ENCODE measurements at regions not wholly inside any gene's neighbourhood (a gene's known extent, or its start where the extent isn't known, plus 50 kb on each side); places are given as distances from the start of the nearest gene placed in this dataset.

GRCh38 chr1:22313321-22313720 is 138.3 kb upstream of the ZBTB40 start:
- Histone ChIP-seq H3K4me3 (ENCODE audit: low read length) (no peak overlapping the region), H3K27me3 (ENCODE audit: low read length) (no peaks in the 10 kb centered on the region), H3K9ac (ENCODE audit: low read length) (no peak overlapping the region), H3K36me3 (ENCODE audit: insufficient read depth, low read length) (no peaks in the 10 kb centered on the region), H3K4me1 (ENCODE audit: low read length) (no peaks in the 10 kb centered on the region), H3K4me2 (ENCODE audit: low read depth, low read length, poor library complexity, severe bottlenecking) (no peak overlapping the region), H2AFZ (ENCODE audit: low read length) (no peak overlapping the region), H3K79me2 (ENCODE audit: low read length) (no peaks in the 10 kb centered on the region), H3K9me3 (ENCODE audit: low read length) (no peaks in the 10 kb centered on the region), H4K20me1 (ENCODE audit: insufficient read depth, low read depth, low read length) (no peaks in the 10 kb centered on the region), H3K27ac (ENCODE audit: low read length) (no peak overlapping the region), H3K9me2 (replicated peaks; ENCODE audit: insufficient read depth, low read length) (no peaks in the 10 kb centered on the region)
- no peak for DNase-seq

- Histone ChIP-seq H3K4me1 (ENCODE audit: low read length) (no peaks in the 10 kb centered on the region), H3K27ac (ENCODE audit: low read length) (no peak overlapping the region), H3K79me2 (ENCODE audit: low read length) (no peaks in the 10 kb centered on the region), H3K27me3 (ENCODE audit: low read length) (no peaks in the 10 kb centered on the region), H3K9me2 (replicated peaks; ENCODE audit: insufficient read depth, low read length) (no peaks in the 10 kb centered on the region), H2AFZ (ENCODE audit: low read length) (no peak overlapping the region), H3K4me3 (ENCODE audit: low read length) (no peak overlapping the region), H4K20me1 (ENCODE audit: insufficient read depth, low read depth, low read length) (no peaks in the 10 kb centered on the region), H3K9me3 (ENCODE audit: low read length) (no peaks in the 10 kb centered on the region), H3K9ac (ENCODE audit: low read length) (no peak overlapping the region), H3K4me2 (ENCODE audit: low read depth, low read length, poor library complexity, severe bottlenecking) (no peak overlapping the region), H3K36me3 (ENCODE audit: insufficient read depth, low read length) (no peaks in the 10 kb centered on the region)
- DNase-seq = no peak
Observed at GRCh38 chr1:22314706-22315105, 136.9 kb upstream of the ZBTB40 start.

- H3K9me3 ChIP-seq (ENCODE audit: low read length) = no peaks in the 10 kb centered on the region
- no peak for DNase-seq
- H3K27ac ChIP-seq (ENCODE audit: low read length) = no peak overlapping the region
- H3K9me2 ChIP-seq (replicated peaks; ENCODE audit: insufficient read depth, low read length) = no peaks in the 10 kb centered on the region
- no peaks in the 10 kb centered on the region for H3K79me2 ChIP-seq (ENCODE audit: low read length)
- H3K27me3 ChIP-seq (ENCODE audit: low read length) = no peaks in the 10 kb centered on the region
- H4K20me1 ChIP-seq (ENCODE audit: insufficient read depth, low read depth, low read length) = no peaks in the 10 kb centered on the region
- H3K9ac ChIP-seq (ENCODE audit: low read length) = no peak overlapping the region
- H3K36me3 ChIP-seq (ENCODE audit: insufficient read depth, low read length) = no peaks in the 10 kb centered on the region
- H2AFZ ChIP-seq (ENCODE audit: low read length) = no peak overlapping the region
- H3K4me1 ChIP-seq (ENCODE audit: low read length) = peaks cover 3% of the 10 kb centered on the region
- H3K4me3 ChIP-seq (ENCODE audit: low read length) = no peak overlapping the region
- no peak overlapping the region for H3K4me2 ChIP-seq (ENCODE audit: low read depth, low read length, poor library complexity, severe bottlenecking)
Observed at GRCh38 chr1:22315315-22316078, 136.2 kb upstream of the ZBTB40 start.

- Histone ChIP-seq H3K27me3 (ENCODE audit: low read length) (no peaks in the 10 kb centered on the region; the same call in 1 of the 2 replicates), H3K4me3 (ENCODE audit: low read length) (no peak overlapping the region), H2AFZ (ENCODE audit: low read length) (no peak overlapping the region), H3K9me2 (replicated peaks; ENCODE audit: insufficient read depth, low read length) (no peaks in the 10 kb centered on the region), H3K36me3 (ENCODE audit: insufficient read depth, low read length) (no peaks in the 10 kb centered on the region), H3K27ac (ENCODE audit: low read length) (no peak overlapping the region), H3K9me3 (ENCODE audit: low read length) (no peaks in the 10 kb centered on the region), H3K79me2 (ENCODE audit: low read length) (no peaks in the 10 kb centered on the region), H3K4me1 (ENCODE audit: low read length) (peaks cover 13% of the 10 kb centered on the region), H3K4me2 (ENCODE audit: low read depth, low read length, poor library complexity, severe bottlenecking) (no peak overlapping the region), H4K20me1 (ENCODE audit: insufficient read depth, low read depth, low read length) (no peaks in the 10 kb centered on the region), H3K9ac (ENCODE audit: low read length) (no peak overlapping the region)
- peak; percentile 61 for DNase-seq
Observed at GRCh38 chr1:22317231-22317919, 134.3 kb upstream of the ZBTB40 start.

- Histone ChIP-seq H4K20me1 (ENCODE audit: insufficient read depth, low read depth, low read length) (no peaks in the 10 kb centered on the region), H3K4me3 (ENCODE audit: low read length) (no peak overlapping the region), H3K9ac (ENCODE audit: low read length) (no peak overlapping the region), H2AFZ (ENCODE audit: low read length) (no peak overlapping the region), H3K27ac (ENCODE audit: low read length) (no peak overlapping the region), H3K4me1 (ENCODE audit: low read length) (peaks cover 13% of the 10 kb centered on the region), H3K4me2 (ENCODE audit: low read depth, low read length, poor library complexity, severe bottlenecking) (no peak overlapping the region), H3K9me3 (ENCODE audit: low read length) (no peaks in the 10 kb centered on the region), H3K9me2 (replicated peaks; ENCODE audit: insufficient read depth, low read length) (no peaks in the 10 kb centered on the region), H3K36me3 (ENCODE audit: insufficient read depth, low read length) (no peaks in the 10 kb centered on the region), H3K27me3 (ENCODE audit: low read length) (no peaks in the 10 kb centered on the region; the same call in 1 of the 2 replicates), H3K79me2 (ENCODE audit: low read length) (no peaks in the 10 kb centered on the region)
- DNase-seq = no peak
Observed at GRCh38 chr1:22317920-22318243, 133.8 kb upstream of the ZBTB40 start.

GRCh38 chr1:22318279-22318981 is 133.2 kb upstream of the ZBTB40 start:
- Histone ChIP-seq H3K4me1 (ENCODE audit: low read length) (peaks cover 13% of the 10 kb centered on the region), H3K4me2 (ENCODE audit: low read depth, low read length, poor library complexity, severe bottlenecking) (no peak overlapping the region), H3K9me3 (ENCODE audit: low read length) (no peaks in the 10 kb centered on the region), H3K4me3 (ENCODE audit: low read length) (no peak overlapping the region), H3K27me3 (ENCODE audit: low read length) (no peaks in the 10 kb centered on the region; the same call in 1 of the 2 replicates), H3K9me2 (replicated peaks; ENCODE audit: insufficient read depth, low read length) (no peaks in the 10 kb centered on the region), H3K79me2 (ENCODE audit: low read length) (no peaks in the 10 kb centered on the region), H2AFZ (ENCODE audit: low read length) (no peak overlapping the region), H3K9ac (ENCODE audit: low read length) (no peak overlapping the region), H3K27ac (ENCODE audit: low read length) (no peak overlapping the region), H3K36me3 (ENCODE audit: insufficient read depth, low read length) (no peaks in the 10 kb centered on the region), H4K20me1 (ENCODE audit: insufficient read depth, low read depth, low read length) (no peaks in the 10 kb centered on the region)
- no peak for DNase-seq

- no peaks in the 10 kb centered on the region for H3K79me2 ChIP-seq (ENCODE audit: low read length)
- no peaks in the 10 kb centered on the region for H3K9me2 ChIP-seq (replicated peaks; ENCODE audit: insufficient read depth, low read length)
- no peak overlapping the region for H3K27ac ChIP-seq (ENCODE audit: low read length)
- H3K4me2 ChIP-seq (ENCODE audit: low read depth, low read length, poor library complexity, severe bottlenecking) = no peak overlapping the region
- no peak overlapping the region for H3K9ac ChIP-seq (ENCODE audit: low read length)
- DNase-seq = no peak
- peaks cover 13% of the 10 kb centered on the region for H3K4me1 ChIP-seq (ENCODE audit: low read length)
- H3K36me3 ChIP-seq (ENCODE audit: insufficient read depth, low read length) = no peaks in the 10 kb centered on the region
- no peaks in the 10 kb centered on the region for H4K20me1 ChIP-seq (ENCODE audit: insufficient read depth, low read depth, low read length)
- no peak overlapping the region for H3K4me3 ChIP-seq (ENCODE audit: low read length)
- no peaks in the 10 kb centered on the region; the same call in 1 of the 2 replicates for H3K27me3 ChIP-seq (ENCODE audit: low read length)
- no peaks in the 10 kb centered on the region for H3K9me3 ChIP-seq (ENCODE audit: low read length)
- no peak overlapping the region for H2AFZ ChIP-seq (ENCODE audit: low read length)
Observed at GRCh38 chr1:22319608-22320007, 132.0 kb upstream of the ZBTB40 start.

GRCh38 chr1:22320587-22321344 is 130.9 kb upstream of the ZBTB40 start:
- H3K36me3 ChIP-seq (ENCODE audit: insufficient read depth, low read length) = no peaks in the 10 kb centered on the region
- no peak for DNase-seq
- no peak overlapping the region for H2AFZ ChIP-seq (ENCODE audit: low read length)
- no peaks in the 10 kb centered on the region for H4K20me1 ChIP-seq (ENCODE audit: insufficient read depth, low read depth, low read length)
- H3K79me2 ChIP-seq (ENCODE audit: low read length) = no peaks in the 10 kb centered on the region
- H3K4me3 ChIP-seq (ENCODE audit: low read length) = no peak overlapping the region
- H3K27ac ChIP-seq (ENCODE audit: low read length) = no peak overlapping the region
- no peak overlapping the region for H3K9ac ChIP-seq (ENCODE audit: low read length)
- no peaks in the 10 kb centered on the region; the same call in 1 of the 2 replicates for H3K27me3 ChIP-seq (ENCODE audit: low read length)
- H3K9me2 ChIP-seq (replicated peaks; ENCODE audit: insufficient read depth, low read length) = no peaks in the 10 kb centered on the region
- H3K4me1 ChIP-seq (ENCODE audit: low read length) = peaks cover 13% of the 10 kb centered on the region
- H3K9me3 ChIP-seq (ENCODE audit: low read length) = no peaks in the 10 kb centered on the region
- H3K4me2 ChIP-seq (ENCODE audit: low read depth, low read length, poor library complexity, severe bottlenecking) = peak overlapping the region; percentile 30
